NCI-H510A (cell line): ENCODE measurements at regions not wholly inside any gene's neighbourhood (a gene's known extent, or its start where the extent isn't known, plus 50 kb on each side); places are given as distances from the start of the nearest gene placed in this dataset.

Source experiments
- DNase-seq: peaks from one replicate; lab custom pipeline; 2025; lab: John Stamatoyannopoulos, UW

DNA sequence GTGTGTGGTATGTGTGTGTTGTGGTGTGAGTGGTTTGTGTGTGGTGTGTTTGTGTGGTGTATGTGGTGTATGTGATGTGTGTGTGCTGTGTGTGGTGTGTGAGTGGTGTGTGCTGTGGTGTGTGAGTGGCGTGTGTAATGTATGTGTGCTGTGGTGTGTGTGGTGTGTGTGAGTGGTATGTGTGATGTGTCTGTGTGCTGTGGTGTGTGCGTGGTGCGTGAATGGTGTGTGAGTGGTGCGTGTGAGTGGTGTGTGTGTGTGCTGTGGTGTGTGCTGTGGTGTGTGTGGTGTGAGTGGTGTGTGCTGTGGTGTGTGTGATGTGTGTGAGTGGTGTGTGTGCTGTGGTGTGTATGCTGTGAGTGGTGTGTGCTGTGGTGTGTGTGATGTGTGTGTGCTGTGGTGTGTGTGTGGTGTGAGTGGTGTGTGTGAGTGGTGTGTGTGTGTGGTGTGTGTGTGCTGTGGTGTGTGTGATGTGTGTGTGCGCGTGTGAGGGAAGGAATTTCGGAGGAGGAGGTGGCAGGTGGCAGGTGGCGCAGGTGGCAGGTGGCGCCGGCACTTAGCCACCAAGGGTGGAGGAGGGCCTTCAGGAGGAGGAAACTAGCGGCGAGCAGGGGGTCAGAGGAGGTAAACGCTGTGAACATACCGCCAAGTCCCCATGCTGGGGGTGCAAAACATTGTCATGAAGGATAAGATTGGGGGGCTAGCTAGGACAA lies 191.8 kb downstream of the MELK start:
- DNase-seq = peak; percentile 61

GRCh38 chr9:36765077-36765390 lies 192.3 kb downstream of the MELK start:
- no peak for DNase-seq

- DNase-seq = peak; percentile 75
Measured at GRCh38 chr9:36765468-36766341, 193.0 kb downstream of the MELK start.

GRCh38 chr9:36768677-36769076 lies 196.0 kb downstream of the MELK start:
- DNase-seq = no peak

- no peak for DNase-seq
Measured at GRCh38 chr9:36770025-36770424, 197.3 kb downstream of the MELK start.

GRCh38 chr9:36772449-36773403 lies 200.0 kb downstream of the MELK start:
- DNase-seq = peak; percentile 73

- DNase-seq = no peak
Measured at GRCh38 chr9:36778682-36779081, 206.0 kb downstream of the MELK start.

DNA sequence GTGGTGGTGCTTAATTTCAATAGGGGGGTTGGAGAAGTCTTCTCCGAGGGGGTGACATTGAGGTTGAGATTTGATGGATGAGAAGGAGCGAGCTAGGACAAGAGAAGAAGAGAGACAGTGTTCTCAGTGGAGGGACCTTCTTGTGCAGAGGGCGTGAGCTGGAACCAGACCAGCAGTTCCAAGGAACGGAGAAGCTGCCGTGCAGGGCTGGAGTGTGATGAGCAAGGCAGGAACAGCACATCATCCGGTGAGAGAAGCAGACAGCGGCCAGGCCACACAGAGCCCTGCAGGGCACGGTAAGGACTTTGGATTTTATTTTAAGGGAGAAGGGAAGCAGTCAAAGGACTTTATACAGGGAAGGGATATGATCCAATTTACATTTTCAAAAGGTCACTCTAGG lies 206.9 kb downstream of the MELK start:
- DNase-seq = no peak

DNA sequence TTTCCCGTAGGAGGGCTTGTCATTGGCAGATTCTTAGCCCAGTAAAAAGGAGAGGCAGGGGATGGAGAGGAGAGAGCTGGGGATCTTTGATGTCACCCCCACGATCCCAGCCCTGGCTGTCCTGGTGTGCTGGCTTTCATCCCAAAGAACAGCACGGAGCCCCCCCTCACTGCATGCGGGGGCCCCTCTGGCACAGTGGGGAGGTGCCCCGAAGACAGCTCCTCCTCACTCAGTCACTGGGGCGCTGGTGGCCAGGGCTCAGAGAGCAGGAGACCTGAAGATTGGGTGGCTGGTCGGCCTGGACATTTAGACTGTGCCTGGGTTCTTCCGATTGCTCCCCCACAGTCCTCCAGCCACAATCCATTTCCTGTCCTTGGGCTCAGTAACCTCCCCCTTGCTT lies 207.5 kb downstream of the MELK start:
- DNase-seq = no peak

DNA sequence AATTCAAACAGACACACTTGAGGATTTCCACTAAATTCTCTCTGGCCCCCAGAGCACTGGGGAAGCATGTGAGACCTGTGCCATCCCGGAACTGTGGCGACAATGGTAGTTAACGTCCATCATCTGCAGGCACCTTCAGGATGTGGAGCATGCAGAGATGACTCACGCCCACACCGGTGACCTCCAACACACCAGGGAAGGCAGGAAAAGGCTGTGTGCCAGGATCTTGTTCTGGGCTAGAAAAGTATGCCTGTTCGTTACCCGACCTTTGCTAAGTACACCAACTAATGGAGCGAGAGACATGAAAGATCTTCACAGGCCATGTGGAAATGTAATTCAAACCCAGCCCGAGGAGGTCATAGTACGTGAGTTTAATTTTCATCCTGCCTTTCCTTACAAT lies 208.8 kb downstream of the MELK start:
- no peak for DNase-seq
